ENCODE measurements at regions not wholly inside any gene's neighbourhood (a gene's known extent, or its start where the extent isn't known, plus 50 kb on each side); places are given as distances from the start of the nearest gene placed in this dataset.

- H3K27me3 Mint-ChIP-seq (ENCODE audit: low read depth) = no peaks in the 10 kb centered on the region
- no peak for DNase-seq (ENCODE audit: low read depth, low spot score)
- H3K4me3 Mint-ChIP-seq = no peak overlapping the region
- TF ChIP-seq CTCF (conservative IDR thresholded peaks at IDR 0.05) = no peak
- no peaks in the 10 kb centered on the region for H3K36me3 Mint-ChIP-seq (ENCODE audit: low read depth)
- no peaks in the 10 kb centered on the region for H3K4me1 Mint-ChIP-seq
- H3K27ac Mint-ChIP-seq (ENCODE audit: unreplicated experiment) = no peak overlapping the region
- peaks cover 2% of the 10 kb centered on the region for H3K9me3 Mint-ChIP-seq
Observed at GRCh38 chr3:102189956-102190723, 244.7 kb upstream of the ZPLD1 start.

- Mint-ChIP-seq H3K27me3 (ENCODE audit: low read depth) (no peaks in the 10 kb centered on the region), H3K27ac (ENCODE audit: unreplicated experiment) (no peak overlapping the region), H3K9me3 (no peaks in the 10 kb centered on the region), H3K36me3 (ENCODE audit: low read depth) (no peaks in the 10 kb centered on the region), H3K4me3 (no peak overlapping the region), H3K4me1 (no peaks in the 10 kb centered on the region)
- no peak for TF ChIP-seq CTCF (conservative IDR thresholded peaks at IDR 0.05)
- no peak for DNase-seq (ENCODE audit: low read depth, low spot score)
Observed at GRCh38 chr3:102192575-102192974, 242.2 kb upstream of the ZPLD1 start.

- H3K27me3 Mint-ChIP-seq (ENCODE audit: low read depth) = no peaks in the 10 kb centered on the region
- H3K4me1 Mint-ChIP-seq = no peaks in the 10 kb centered on the region
- no peak overlapping the region for H3K27ac Mint-ChIP-seq (ENCODE audit: unreplicated experiment)
Observed at GRCh38 chr3:102193255-102193654, 241.6 kb upstream of the ZPLD1 start.

GRCh38 chr3:102194001-102194400 is 240.8 kb upstream of the ZPLD1 start:
- H3K27ac Mint-ChIP-seq (ENCODE audit: unreplicated experiment) = no peak overlapping the region
- H3K27me3 Mint-ChIP-seq (ENCODE audit: low read depth) = no peaks in the 10 kb centered on the region
- H3K9me3 Mint-ChIP-seq = no peaks in the 10 kb centered on the region
- no peak overlapping the region for H3K4me3 Mint-ChIP-seq
- H3K36me3 Mint-ChIP-seq (ENCODE audit: low read depth) = no peaks in the 10 kb centered on the region
- no peaks in the 10 kb centered on the region for H3K4me1 Mint-ChIP-seq
- no peak for TF ChIP-seq CTCF (conservative IDR thresholded peaks at IDR 0.05)
- DNase-seq (ENCODE audit: low read depth, low spot score) = no peak

More at GRCh38 chr3:102193255-102193654, 241.6 kb upstream of the ZPLD1 start:
- H3K4me3 Mint-ChIP-seq = no peak overlapping the region
- no peaks in the 10 kb centered on the region for H3K9me3 Mint-ChIP-seq
- no peaks in the 10 kb centered on the region for H3K36me3 Mint-ChIP-seq (ENCODE audit: low read depth)
- no peak for TF ChIP-seq CTCF (conservative IDR thresholded peaks at IDR 0.05)
- no peak for DNase-seq (ENCODE audit: low read depth, low spot score)

GRCh38 chr3:102194760-102195159 is 240.1 kb upstream of the ZPLD1 start:
- H3K27me3 Mint-ChIP-seq (ENCODE audit: low read depth) = no peaks in the 10 kb centered on the region
- no peak overlapping the region for H3K27ac Mint-ChIP-seq (ENCODE audit: unreplicated experiment)
- H3K36me3 Mint-ChIP-seq (ENCODE audit: low read depth) = no peaks in the 10 kb centered on the region
- TF ChIP-seq CTCF (conservative IDR thresholded peaks at IDR 0.05) = no peak
- no peaks in the 10 kb centered on the region for H3K9me3 Mint-ChIP-seq
- no peaks in the 10 kb centered on the region for H3K4me1 Mint-ChIP-seq
- no peak for DNase-seq (ENCODE audit: low read depth, low spot score)
- H3K4me3 Mint-ChIP-seq = no peak overlapping the region

Data from neural crest cell (in vitro differentiated cells).